GM19035 (cell line): ENCODE measurements at regions not wholly inside any gene's neighbourhood (a gene's known extent, or its start where the extent isn't known, plus 50 kb on each side); places are given as distances from the start of the nearest gene placed in this dataset.

Experiments
- ATAC-seq: cut with Tn5 transposase; IDR thresholded peaks from one replicate; pipeline ENCODE4 v1.9.1; 2021; ENCODE audit not compliant: unreplicated experiment

DNA sequence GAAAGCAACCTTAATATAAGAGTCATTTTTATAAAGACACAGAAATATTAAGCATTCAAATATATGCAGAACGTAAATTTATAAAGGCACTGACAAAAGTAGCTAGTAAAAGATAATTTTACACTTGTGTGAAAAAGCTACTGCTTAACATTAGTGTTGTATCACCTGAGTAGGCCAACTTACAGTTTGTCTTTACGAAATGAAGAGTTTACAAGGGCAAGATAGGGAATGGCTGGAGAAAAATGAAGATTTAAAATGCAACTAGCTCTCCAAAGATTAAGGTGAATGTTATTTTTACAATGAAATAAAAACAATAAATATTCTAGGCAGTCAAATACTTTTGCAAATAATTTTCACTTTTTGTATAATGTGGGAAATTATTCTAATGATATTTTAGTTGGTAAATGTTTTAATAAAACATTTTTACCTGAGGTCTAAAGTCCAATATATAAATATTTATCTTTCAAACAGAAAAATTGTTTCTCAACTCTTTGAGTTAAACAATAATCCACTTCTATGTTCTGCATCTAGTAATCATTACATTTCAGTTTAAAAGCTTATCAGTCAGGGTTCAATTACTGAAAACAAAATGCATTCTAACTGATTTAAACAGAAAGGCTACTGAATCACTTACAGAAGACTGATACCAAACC, 382.6 kb downstream of the IPMK start:
- ATAC-seq = no peak

DNA sequence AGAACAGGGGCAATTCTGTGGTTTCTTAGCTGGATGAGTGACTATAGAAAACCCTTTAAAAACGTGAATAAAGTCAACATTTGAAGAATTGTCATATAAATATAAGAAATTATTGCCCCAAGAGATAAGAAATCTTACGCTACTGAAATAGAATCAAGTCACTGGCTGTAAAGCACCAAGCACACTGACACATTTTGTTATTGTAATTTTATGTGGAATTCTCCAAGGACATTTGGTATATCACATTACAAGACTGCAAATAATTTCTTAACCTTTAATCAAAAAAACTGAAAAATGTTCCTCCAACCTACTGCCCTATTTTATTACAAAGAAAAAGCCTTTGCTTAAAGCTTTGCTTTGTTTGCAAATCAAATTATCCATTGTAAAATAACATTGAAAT, 383.3 kb downstream of the IPMK start:
- no peak for ATAC-seq

DNA sequence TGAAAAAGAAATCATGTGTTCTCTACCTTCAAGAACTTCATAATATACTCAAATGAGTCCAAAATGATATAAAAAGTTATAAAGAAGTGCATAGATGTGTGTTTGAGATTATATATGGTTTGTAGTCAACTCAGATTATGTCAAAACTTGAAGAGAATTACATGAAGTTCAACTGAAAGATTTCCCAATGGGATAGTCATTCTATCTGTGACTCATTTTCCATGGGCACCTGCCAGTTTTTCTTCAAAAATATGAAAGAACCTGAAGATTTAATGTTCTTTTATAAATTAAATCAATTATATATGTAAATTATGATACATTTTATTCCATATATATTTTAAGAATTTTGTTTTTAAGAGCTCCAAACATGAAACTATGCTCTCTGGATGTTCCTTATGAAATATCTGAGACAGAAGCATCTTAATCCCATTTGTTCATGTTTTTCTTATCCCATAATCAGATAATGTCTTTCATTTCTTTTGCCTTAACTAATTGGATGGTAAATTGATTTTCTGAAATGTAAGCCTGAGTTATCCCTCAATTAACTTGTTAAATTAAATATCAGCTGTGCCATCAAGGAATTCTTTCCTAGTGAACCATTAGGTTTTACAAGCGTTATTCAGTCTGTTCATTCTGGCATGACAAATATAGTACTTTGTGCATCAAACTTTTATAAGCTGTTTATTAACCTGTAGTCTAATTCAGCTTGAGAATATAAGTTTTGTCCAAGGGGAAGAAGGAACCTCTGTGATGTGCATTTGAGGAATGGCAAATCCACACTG, 387.1 kb downstream of the IPMK start:
- ATAC-seq = no peak

DNA sequence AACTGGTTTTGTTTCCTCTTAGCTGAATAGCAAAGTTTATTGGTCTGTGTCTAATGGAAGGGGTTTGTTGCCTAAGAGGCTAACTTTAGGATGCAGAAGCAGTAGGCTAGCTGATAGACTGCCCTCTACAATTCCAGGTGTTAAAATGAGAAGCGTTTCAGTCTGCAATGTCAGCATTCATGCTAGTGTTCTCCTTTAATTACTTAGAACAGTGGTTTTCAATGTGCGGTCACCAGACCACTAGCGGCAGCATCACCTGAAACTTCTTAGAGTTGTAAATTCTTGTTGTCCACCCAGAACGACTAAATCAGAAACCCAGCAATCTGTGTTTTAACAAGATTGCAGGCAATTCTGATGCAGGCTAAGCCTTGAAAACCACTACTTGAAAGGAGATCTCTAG, 392.9 kb downstream of the IPMK start:
- ATAC-seq = no peak

DNA sequence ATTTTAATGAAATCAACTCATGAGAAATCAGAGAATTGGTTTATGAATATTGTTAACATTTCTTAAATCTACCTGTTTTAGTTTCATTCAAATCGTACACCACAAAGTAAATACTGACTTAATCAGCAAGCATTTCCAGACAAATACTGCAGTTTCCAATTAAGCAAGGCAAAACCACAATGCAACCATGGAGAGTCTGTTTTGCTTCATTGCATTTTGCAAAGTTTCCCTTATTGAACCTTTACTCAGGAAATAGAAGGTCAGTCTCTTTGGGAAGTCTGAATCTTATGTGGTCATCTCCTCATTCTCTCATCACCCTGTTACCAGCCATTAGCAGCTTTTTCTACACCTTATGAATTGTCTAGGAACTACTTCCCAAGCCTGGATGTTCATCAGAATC, 400.5 kb downstream of the IPMK start:
- no peak for ATAC-seq

DNA sequence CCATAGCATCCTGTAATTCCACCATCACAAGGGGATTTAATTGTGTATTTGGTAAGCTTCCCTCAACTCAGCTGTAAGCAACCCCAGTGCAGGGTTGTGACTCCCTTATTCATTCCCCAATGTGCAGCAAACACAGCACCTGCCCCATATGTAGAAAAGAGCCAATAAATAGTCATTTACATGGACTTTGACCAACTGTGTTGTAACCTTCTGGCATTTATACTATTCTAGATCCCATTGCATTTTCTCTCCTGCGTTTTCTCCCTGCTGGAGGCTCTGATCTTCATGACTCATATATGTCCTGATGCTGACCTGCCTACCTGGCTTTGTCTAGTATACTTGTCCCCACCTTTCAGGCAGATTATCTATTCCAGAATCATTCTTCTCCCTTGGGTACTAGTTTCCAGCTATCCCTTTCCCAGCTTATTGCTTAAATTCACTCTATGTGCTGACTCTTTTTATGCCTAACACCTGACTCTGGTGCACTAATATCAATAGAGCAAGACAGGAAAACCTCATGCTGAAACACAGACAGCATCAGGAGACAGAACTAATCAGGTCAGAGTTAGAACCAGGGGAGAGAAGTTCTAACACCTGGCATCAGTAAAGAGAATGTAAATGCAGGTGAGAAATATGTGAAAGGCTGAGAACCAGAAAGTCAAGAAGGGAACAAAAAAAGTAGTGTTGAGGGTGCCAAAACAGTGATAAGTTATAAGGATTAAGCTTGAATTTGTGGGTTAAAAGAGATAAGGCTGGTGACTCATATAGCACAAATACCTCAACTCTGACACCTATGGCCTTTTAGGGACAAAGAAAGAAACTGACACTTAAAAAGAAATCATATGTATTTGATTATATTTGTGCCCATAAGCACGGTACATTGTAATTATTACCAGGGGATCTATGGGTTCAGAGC, 402.7 kb downstream of the IPMK start:
- ATAC-seq = no peak

DNA sequence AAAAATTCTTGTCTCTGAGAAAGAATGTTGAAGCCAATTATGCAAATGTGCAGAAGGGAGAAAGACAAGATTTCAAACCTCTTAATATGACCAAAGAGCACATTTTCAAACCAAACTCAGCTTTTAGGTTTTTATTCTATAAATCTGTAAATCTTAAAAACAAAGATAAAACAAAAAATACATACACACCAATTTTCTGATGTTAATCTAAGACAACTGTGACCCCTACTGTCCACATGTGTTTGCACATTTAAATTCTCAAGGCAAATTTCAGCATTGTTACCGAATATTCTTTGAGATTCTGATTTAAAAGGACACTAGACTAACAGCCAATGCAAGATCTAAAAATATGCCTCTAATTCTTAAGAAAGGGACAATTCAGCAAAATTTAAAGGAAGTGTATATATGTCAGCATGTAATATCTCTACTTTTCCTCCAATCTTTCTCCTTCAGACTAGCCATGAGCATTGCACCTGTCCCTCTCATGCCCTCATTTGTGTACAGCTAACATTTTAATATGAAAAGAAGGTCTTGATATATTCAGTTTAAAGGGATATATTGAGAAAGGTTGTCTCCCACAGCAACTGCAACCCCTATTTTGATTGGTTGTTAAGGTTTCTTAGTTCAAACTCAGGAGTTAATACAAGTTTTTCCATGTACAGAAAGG, 417.9 kb downstream of the IPMK start:
- no peak for ATAC-seq

DNA sequence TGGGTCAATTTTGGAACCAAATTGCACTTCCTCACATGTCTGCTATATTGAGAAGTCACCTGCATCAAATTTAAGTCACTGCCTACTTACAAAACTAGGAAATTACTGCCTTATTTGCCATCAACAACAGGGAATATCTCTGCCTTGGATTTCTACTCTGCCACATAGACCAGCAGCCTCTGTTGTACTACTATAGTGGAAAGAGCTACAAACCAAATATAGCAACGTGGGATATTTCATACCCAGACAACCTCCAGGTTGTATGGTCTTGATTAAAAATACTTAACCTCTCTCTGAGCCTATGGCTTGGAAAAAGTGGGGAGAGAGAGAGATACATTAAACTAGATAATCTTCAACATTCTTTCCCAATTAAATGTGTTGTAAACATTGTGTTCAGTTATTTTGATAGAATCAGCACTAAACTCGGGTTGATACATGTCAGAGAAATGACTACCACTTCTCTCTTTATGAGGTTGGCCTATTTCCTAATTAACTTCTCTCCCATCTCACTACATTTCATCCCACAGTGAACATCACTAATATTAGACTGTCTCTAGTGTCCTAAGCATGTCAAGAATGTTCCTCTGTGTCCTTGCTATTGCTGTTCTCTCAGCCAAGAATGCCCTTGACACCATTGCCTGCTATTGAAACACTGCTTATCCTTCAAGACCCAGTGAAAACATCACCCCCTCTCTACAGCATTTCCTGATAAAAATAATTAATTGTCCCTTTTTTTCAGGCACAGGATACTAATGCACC, 421.2 kb downstream of the IPMK start:
- ATAC-seq = no peak

DNA sequence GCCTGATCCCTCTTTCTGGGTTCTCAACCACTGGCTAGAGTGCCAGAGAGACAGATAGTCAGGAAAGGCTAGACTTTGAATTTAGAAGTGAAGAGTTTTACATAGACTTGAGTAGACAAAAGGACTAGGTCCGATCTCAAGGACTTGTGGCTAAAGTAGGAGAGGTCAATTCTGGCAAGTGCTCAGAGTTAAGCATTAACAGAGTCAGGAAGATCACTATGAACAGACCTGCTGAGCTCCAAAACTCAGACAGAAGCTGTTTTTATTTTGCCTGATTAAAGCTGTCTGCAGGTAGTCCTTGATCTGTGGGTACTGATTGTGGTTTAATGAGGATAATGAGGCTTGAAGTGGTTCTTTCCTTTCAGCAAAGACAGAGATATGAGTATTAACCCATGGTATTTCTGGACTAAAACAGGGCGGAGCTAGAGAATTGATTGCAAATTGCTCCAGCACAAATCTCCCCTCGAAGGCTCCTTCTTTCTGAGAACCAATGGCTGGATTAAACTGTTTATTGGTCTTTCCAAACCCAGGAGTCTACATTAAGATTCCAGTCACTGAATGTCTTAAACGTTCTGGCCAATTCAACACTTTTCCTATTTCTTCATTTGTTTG, 423.2 kb downstream of the IPMK start:
- no peak for ATAC-seq

DNA sequence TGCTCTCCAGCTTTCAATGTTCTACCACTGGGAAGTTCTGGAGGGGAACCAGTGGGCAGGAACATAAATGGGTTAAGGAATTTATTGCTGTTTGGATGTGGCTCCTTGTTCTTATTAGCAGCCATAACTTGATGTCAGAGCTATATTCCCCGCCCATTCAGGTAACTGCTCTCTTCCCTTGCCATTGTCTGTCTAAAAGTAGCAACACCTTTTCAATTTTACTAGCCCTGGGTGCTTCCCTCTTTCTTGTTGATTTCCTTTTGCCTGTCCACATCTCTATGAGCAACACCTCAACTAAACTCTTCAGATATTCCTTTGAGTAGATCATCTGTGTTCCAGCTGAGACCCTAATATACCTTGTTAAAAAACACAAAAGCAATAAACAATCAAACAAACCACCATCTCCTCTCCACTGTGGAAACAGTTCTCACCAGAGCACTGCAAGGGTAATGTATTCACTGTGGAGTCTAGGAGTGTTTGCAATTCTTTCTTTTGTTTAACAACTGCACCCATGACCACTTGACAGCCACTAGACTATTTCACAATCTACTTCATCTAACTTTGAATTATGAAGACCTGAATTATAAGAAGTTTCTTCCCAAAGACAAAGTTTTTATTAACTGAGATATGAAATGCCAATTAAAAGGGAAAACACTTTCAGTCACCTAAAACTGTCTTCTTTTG, 436.7 kb downstream of the IPMK start:
- ATAC-seq = no peak

DNA sequence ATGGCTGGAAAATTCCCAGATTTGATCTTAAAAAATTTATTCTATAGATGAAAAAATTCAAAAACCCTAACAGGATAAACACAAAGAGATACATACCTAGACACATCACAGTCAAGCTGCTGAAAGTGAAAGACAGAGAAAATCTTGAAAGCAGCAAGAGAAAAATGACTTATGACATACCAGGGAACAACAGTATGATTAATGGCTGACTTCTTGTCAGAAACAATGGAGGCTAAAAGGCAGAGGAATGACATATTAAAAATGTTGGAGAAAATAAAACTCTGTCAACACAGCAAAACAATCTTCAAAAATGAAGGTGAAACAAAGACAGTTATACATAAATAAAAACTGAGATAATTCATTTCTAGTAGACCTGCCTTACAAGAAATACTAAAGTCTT, 442.7 kb downstream of the IPMK start:
- ATAC-seq = no peak

DNA sequence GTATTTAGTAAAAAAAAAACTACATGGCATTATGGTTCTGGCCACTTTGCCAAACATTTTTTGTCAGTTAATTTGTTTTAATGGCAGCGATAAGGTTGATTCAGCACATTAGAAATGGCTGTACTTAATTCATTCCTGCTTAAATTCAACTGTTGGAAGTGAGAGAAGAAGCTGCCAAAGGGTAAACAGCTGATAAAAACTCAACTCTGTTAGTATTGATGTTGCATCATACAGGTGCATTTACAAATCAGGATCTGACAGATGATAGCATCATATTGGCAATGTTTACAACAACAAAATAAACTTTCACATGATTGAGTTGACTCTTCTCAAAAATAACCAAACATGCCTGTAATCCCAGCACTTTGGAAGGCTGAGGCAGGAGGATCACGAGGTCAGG, 444.3 kb downstream of the IPMK start:
- no peak for ATAC-seq

DNA sequence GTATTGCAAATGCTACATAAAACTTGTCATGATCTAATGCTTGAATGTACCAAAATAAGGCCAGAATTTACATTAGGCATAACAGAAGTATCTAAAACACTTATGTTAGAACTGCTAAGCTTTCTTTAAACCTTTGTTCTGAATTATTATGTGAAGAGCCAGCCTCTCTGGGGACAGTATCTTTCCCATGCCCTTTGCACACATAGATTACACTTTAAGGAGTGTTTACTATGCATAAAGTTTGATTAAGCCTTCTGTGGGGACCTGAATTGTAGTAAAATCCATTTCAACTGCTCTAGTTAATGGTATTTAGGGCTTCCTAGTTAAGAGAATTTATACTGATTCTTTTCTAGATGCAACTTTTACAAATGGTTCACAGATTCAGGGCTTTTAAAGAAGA, 444.7 kb downstream of the IPMK start:
- no peak for ATAC-seq

DNA sequence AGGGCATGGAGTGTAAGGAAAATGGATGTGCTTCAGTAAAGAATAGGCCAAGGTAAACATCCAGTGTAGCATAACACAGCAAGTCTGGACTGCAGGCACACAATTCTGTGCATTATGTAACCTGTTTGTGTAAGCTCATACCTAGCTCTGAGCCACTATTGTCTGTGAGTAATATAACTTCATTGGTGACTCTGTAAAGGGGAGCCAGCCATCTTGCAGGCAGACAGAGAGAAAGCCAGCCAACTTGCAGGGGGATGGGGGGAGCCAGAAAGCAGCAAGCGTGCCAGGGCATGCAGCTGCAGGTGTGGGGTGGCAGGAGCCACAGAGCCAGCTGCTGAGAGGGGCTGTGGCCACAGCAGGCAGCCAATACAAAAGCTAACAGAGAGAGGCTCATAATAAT, 449.2 kb downstream of the IPMK start:
- ATAC-seq = no peak

DNA sequence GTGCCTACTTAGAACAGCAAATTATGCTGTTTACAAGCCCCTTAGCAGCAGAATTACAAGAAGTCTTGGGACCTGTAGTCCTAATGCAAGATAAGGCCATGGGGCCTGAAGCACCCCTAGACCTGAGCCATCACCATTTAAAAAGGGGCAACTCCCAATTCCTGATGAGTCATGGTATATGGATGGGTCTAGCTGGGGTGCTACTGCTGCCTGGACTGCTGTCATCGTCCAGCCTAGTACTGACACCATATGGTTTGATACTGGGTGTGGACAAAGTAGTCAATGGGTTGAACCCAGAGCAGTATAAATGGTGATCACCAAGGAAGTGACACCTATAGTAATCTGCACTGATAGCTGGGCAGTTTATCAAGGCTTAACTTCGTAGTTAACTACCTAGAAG, 450.0 kb downstream of the IPMK start:
- ATAC-seq = no peak

DNA sequence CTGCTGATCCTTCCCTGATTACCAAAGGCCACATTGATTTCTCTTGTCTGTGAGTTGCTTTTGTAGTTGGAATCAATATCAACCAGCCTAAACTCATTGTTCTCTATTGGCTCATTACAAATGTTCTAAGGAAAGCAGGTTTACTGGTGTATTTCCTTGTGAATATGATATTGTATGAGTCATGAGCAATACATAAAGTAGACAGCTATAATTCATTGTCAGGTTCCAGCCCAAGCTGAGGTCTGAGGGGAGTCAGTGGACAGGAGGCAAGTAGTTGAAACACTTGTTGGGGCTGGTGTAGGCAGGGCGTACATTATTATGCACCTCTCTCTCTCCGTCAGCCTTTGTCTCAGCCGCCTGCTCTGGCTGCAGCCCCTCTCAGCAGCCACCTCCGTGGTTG, 451.7 kb downstream of the IPMK start:
- no peak for ATAC-seq

DNA sequence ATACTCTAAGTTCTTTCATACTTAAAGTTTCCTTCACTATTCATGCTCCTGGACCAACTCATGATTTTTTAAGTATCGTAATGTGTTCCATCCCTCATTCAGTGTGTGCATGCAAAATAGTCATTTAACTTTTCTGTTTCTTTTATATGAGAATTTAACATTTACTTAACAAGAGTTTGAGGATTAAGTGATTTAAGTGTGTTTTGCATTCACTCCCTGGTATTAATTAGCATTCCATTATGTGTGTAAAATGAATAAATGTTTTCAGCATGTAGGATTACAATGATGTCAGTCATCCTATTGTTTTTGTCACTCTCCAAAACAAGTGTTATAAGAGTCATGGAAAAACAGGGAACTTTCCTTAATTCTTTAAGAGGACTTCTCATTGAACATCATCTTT, 457.7 kb downstream of the IPMK start:
- no peak for ATAC-seq

DNA sequence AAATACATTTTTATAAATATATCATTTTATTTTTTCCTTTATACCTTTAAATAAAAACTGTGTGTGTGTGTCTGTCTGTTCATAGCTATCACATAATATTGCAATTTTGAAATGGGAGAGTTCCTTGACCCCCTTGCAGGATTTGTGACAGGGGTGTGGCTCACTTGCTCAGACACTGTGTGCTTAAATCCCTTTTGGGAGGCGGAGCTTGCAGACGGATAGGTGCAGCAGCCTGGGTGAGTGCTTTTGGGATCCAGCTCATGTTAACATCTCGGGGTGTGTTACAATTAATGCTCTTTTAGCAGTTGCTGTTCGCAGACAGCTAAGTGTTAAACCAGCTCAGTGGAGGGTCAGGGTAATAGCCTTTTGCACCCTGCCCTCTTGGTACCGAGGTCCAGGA, 459.8 kb downstream of the IPMK start:
- ATAC-seq = no peak

DNA sequence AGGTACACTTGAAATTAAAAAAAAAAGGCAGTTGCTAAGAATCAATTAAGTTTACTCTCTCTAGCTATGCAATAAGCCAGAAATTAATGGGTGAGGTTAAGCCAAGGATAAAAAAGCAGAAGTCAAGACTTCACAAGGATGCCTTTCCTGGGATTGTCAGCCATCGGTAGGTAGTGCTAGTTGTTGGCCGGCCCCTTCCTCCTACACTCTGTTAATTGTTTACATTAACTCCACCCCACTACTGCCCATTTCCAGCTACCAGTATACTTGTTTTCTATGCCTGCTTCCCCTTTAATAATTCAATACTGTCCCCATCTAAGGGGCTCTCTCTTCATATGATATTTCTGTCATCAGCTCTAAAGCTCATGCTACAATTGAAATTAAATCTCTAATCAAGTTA, 461.0 kb downstream of the IPMK start:
- no peak for ATAC-seq

DNA sequence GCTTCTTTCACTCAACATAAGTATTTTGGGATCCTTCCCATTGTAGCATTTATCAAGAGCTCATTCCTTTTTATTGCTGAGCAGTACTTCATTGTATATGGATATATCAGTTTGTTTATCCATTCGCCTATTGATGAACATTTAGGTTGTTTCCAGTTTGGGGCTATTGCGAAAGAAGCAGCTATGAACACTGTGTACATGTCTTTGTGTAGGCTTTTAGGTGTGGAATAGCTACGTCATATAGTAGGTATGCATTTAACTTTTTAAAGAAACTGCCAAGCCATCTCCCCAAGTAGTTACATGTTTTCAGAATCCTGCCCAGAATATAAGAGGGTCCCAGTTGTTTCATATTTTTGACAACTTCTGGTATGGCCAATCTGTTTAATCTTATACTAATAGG, 468.1 kb downstream of the IPMK start:
- no peak for ATAC-seq
